Glutamatergic neuron (in vitro differentiated cells): ENCODE measurements at regions not wholly inside any gene's neighbourhood (a gene's known extent, or its start where the extent isn't known, plus 50 kb on each side); places are given as distances from the start of the nearest gene placed in this dataset.
"Not testable (repeated sequence)": the region's sequence is repeated elsewhere in the genome, so short reads cannot be mapped to it uniquely, and the experiment has no call there.

ENCODE experiments used
- DNase-seq: peaks from one replicate; pipeline ENCODE4 v3.0.0; 2022
- H3K27ac Mint-ChIP-seq: one replicate; pipeline ENCODE4 v1.8.0; 2020; ENCODE audit warnings: mild to moderate bottlenecking, mixed read lengths, inconsistent platforms; ENCODE audit not compliant: unreplicated experiment
- H3K27me3 Mint-ChIP-seq: one replicate; pipeline ENCODE4 v1.8.0; 2020; ENCODE audit warnings: mild to moderate bottlenecking, moderate library complexity, mixed read lengths, inconsistent platforms; ENCODE audit not compliant: unreplicated experiment
- H3K36me3 Mint-ChIP-seq: one replicate; pipeline ENCODE4 v1.8.0; 2020; ENCODE audit warnings: mild to moderate bottlenecking, mixed read lengths, inconsistent platforms; ENCODE audit not compliant: unreplicated experiment
- H3K4me1 Mint-ChIP-seq: one replicate; pipeline ENCODE4 v1.8.0; 2020; ENCODE audit warnings: mild to moderate bottlenecking, low read depth, mixed read lengths, inconsistent platforms; ENCODE audit not compliant: unreplicated experiment
- H3K4me3 Mint-ChIP-seq: one replicate; pipeline ENCODE4 v1.8.0; 2020; ENCODE audit warnings: mild to moderate bottlenecking, mixed read lengths, inconsistent platforms; ENCODE audit not compliant: unreplicated experiment
- H3K9me3 Mint-ChIP-seq: one replicate; pipeline ENCODE4 v1.8.0; 2020; ENCODE audit warnings: mild to moderate bottlenecking, moderate library complexity, mixed read lengths, inconsistent platforms; ENCODE audit not compliant: unreplicated experiment
- TF ChIP-seq, protein P1 (sequence below): fragments of 200-600 bp; sonication (generic); IDR thresholded peaks from one replicate; pipeline ENCODE4 v1.5.0; 2021; ENCODE audit not compliant: partially characterized antibody, unreplicated experiment

DNA sequence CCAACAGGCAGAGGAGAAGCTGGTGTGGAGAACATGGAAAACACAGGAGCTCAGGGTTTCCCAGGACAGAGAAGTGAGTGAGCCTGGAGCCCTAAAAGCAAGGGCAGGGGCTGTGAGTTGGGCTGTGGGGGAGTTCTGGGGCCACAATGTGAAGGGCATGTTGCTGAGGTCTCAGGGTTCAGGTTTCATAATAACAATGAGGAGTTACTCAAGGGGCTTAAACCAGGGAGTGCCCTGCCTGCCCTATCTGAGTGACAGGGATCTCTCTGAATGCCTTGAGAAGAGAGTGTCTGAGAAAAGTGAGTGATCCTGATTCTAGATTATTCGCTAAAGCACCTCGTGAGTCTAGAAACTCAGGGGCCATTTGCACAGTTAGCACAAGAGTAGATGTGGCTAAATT, 129.6 kb downstream of the VPREB1 start:
- Mint-ChIP-seq H3K4me1 (peaks cover 20% of the 10 kb centered on the region), H3K4me3 (no peak overlapping the region), H3K27me3 (peaks cover 8% of the 10 kb centered on the region), H3K27ac (no peak overlapping the region), H3K36me3 (no peaks in the 10 kb centered on the region), H3K9me3 (no peaks in the 10 kb centered on the region)
- TF ChIP-seq, protein P1, sequence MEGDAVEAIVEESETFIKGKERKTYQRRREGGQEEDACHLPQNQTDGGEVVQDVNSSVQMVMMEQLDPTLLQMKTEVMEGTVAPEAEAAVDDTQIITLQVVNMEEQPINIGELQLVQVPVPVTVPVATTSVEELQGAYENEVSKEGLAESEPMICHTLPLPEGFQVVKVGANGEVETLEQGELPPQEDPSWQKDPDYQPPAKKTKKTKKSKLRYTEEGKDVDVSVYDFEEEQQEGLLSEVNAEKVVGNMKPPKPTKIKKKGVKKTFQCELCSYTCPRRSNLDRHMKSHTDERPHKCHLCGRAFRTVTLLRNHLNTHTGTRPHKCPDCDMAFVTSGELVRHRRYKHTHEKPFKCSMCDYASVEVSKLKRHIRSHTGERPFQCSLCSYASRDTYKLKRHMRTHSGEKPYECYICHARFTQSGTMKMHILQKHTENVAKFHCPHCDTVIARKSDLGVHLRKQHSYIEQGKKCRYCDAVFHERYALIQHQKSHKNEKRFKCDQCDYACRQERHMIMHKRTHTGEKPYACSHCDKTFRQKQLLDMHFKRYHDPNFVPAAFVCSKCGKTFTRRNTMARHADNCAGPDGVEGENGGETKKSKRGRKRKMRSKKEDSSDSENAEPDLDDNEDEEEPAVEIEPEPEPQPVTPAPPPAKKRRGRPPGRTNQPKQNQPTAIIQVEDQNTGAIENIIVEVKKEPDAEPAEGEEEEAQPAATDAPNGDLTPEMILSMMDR = no peak
- no peak for DNase-seq

DNA sequence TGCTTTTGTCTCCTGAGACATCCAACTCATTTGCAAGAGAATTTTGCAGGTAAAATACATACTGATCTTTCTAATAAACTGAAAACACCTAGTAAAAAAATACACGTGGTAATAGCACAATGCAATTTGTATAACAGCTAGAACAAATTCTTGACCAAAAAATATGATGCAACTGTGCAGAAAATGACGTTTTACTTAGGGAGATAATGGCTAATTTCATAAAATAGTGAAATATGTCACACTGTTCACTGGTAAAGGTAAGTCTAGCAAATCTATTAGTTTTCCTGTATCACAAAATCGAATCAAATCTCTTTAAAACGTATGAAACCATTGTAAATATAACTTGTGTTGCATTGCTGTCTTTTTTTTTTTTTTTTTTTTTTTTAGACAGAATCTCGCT, 130.0 kb downstream of the VPREB1 start:
- Mint-ChIP-seq H3K4me3 (no peak overlapping the region), H3K36me3 (peaks cover 2% of the 10 kb centered on the region), H3K27ac (no peak overlapping the region), H3K27me3 (peaks cover 8% of the 10 kb centered on the region), H3K4me1 (peaks cover 18% of the 10 kb centered on the region), H3K9me3 (no peaks in the 10 kb centered on the region)
- no peak for DNase-seq
- TF ChIP-seq, protein P1 = no peak

DNA sequence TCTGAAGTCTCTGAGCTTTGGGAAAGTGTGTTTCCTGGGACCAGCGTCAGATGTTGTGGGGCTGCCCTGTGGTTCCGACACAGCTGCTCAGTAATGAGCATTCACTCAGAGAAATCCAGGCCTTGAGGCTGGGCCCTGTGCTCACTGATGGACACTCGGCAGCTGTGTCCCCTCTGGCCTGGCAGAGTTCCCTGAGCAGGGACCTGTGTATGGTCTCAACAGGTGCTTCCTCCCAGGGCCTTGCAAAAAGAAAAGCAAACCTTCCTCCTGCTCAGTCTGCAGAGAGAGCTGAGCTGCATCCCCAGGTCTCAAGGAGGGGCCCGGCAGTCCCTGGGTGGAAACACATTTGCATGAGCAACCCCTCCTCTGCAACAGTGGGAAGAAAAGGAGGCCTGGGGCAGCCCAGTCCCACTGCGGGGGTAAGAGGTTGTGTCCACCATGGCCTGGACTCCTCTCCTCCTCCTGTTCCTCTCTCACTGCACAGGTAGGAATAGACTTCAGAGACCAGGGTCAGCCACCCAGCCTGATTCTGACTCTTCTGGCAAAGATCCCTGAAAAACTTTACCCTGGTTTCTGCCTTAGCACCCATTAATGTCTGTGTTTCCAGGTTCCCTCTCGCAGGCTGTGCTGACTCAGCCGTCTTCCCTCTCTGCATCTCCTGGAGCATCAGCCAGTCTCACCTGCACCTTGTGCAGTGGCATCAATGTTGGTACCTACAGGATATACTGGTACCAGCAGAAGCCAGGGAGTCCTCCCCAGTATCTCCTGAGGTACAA, 131.2 kb downstream of the VPREB1 start:
- peaks cover 15% of the 10 kb centered on the region for H3K4me1 Mint-ChIP-seq
- no peak overlapping the region for H3K4me3 Mint-ChIP-seq
- no peak overlapping the region for H3K27ac Mint-ChIP-seq
- no peak for DNase-seq
- peaks cover 10% of the 10 kb centered on the region for H3K27me3 Mint-ChIP-seq
- TF ChIP-seq, protein P1 = no peak
- no peaks in the 10 kb centered on the region for H3K9me3 Mint-ChIP-seq
- peaks cover 6% of the 10 kb centered on the region for H3K36me3 Mint-ChIP-seq

DNA sequence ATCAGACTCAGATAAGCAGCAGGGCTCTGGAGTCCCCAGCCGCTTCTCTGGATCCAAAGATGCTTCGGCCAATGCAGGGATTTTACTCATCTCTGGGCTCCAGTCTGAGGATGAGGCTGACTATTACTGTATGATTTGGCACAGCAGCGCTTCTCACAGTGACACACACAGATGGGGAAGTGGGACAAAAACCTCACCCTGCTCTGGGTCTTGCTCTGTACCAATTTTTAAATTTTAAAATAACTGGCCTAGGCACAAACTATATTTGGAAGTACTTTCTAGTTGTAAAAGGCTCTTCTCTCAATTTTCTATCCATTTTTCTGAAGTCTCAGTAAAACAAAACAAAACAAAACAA, 131.7 kb downstream of the VPREB1 start:
- TF ChIP-seq, protein P1 = no peak
- H3K9me3 Mint-ChIP-seq = peaks cover 2% of the 10 kb centered on the region
- H3K36me3 Mint-ChIP-seq = peaks cover 6% of the 10 kb centered on the region
- H3K27ac Mint-ChIP-seq = no peak overlapping the region
- peaks cover 10% of the 10 kb centered on the region for H3K27me3 Mint-ChIP-seq
- H3K4me1 Mint-ChIP-seq = peaks cover 14% of the 10 kb centered on the region
- H3K4me3 Mint-ChIP-seq = no peak overlapping the region
- DNase-seq = no peak

DNA sequence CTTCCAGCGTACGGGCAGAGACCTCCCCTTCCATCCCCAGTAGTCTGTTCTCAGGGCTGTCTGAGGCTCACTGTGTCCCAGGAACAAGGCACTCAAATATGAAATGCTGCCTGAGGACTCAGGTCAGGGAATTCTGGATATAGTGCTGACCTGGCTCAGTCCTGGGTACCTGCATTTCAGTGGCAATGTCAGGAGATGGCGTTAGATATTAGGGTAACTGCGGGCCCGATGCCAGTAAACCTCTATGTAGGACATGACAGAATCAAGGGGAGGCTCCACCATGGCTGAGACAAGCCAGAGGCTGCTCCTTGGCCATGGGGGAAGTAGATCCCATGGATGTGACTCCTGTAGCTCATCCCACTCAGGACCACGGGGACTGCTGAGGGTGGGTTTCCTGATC, 131.7 kb downstream of the ZNF280B start:
- not testable (repeated sequence) for DNase-seq

More for the DNA sequence above, 131.7 kb downstream of the ZNF280B start:
- not testable (repeated sequence) for H3K4me3 Mint-ChIP-seq, H3K9me3 Mint-ChIP-seq, H3K4me1 Mint-ChIP-seq, H3K27me3 Mint-ChIP-seq, H3K36me3 Mint-ChIP-seq, H3K27ac Mint-ChIP-seq
